ENCODE measurements at regions not wholly inside any gene's neighbourhood (a gene's known extent, or its start where the extent isn't known, plus 50 kb on each side); places are given as distances from the start of the nearest gene placed in this dataset.
A peak's percentile ranks its signal among the peaks of the same experiment; 100 is the strongest.

- Mint-ChIP-seq H3K36me3 (ENCODE audit: insufficient read depth, unreplicated experiment) (no peaks in the 10 kb centered on the region), H3K9me3 (ENCODE audit: unreplicated experiment) (no peaks in the 10 kb centered on the region), H3K27ac (ENCODE audit: low read depth, unreplicated experiment) (peak overlapping the region; percentile 59), H3K27me3 (ENCODE audit: insufficient read depth, unreplicated experiment) (no peaks in the 10 kb centered on the region), H3K4me1 (ENCODE audit: insufficient read depth, unreplicated experiment) (peaks cover 18% of the 10 kb centered on the region), H3K4me3 (ENCODE audit: unreplicated experiment) (no peak overlapping the region)
- BruUV-seq (replicated peaks): no TSS peak
- peak; percentile 87 for DNase-seq (ENCODE audit: unreplicated experiment)
- ChIA-PET POLR2A (interaction anchor here (0.6 kb wide), 1 partner anchor 298 kb away, joined by 3 read pairs; no protein-coding TSS in a partner anchor), CTCF (interaction anchor here (0.6 to 1.2 kb wide), 4 partner anchors 37 to 413 kb away, joined by 3 read pairs; no protein-coding TSS in a partner anchor)
- no peak for TF ChIP-seq CTCF (IDR thresholded peaks at IDR 0.05; ENCODE audit: unreplicated experiment)
- intact Hi-C loops (cut with micrococcal nuclease): loop anchor here (5.0 kb wide), 1 partner anchor 218 kb away; no protein-coding TSS in a partner anchor
Measured at GRCh38 chr16:55039511-55039910, 108.8 kb downstream of the IRX5 start.

- peak overlapping the region; percentile 59 for H3K27ac Mint-ChIP-seq (ENCODE audit: low read depth, unreplicated experiment)
- no peak for TF ChIP-seq CTCF (IDR thresholded peaks at IDR 0.05; ENCODE audit: unreplicated experiment)
- BruUV-seq (replicated peaks): no TSS peak
- H3K36me3 Mint-ChIP-seq (ENCODE audit: insufficient read depth, unreplicated experiment): no peaks in the 10 kb centered on the region
- peaks cover 18% of the 10 kb centered on the region for H3K4me1 Mint-ChIP-seq (ENCODE audit: insufficient read depth, unreplicated experiment)
- no peaks in the 10 kb centered on the region for H3K27me3 Mint-ChIP-seq (ENCODE audit: insufficient read depth, unreplicated experiment)
- no peak for DNase-seq (ENCODE audit: unreplicated experiment)
- H3K4me3 Mint-ChIP-seq (ENCODE audit: unreplicated experiment): no peak overlapping the region
- CTCF ChIA-PET: interaction anchor here (0.6 to 1.2 kb wide), 5 partner anchors 38 to 413 kb away, joined by 3 read pairs; no protein-coding TSS in a partner anchor
- H3K9me3 Mint-ChIP-seq (ENCODE audit: unreplicated experiment): no peaks in the 10 kb centered on the region
- intact Hi-C loops (cut with micrococcal nuclease): loop anchor here (5.0 kb wide), 1 partner anchor 217 kb away; no protein-coding TSS in a partner anchor
- POLR2A ChIA-PET: no interaction called here
Measured at GRCh38 chr16:55039931-55040330, 109.3 kb downstream of the IRX5 start.

GRCh38 chr16:55040366-55041086 is 109.9 kb downstream of the IRX5 start:
- no TSS peak for BruUV-seq (replicated peaks)
- H3K27me3 Mint-ChIP-seq (ENCODE audit: insufficient read depth, unreplicated experiment): no peaks in the 10 kb centered on the region
- no peaks in the 10 kb centered on the region for H3K9me3 Mint-ChIP-seq (ENCODE audit: unreplicated experiment)
- H3K4me3 Mint-ChIP-seq (ENCODE audit: unreplicated experiment): no peak overlapping the region
- H3K27ac Mint-ChIP-seq (ENCODE audit: low read depth, unreplicated experiment): no peak overlapping the region
- no peak for TF ChIP-seq CTCF (IDR thresholded peaks at IDR 0.05; ENCODE audit: unreplicated experiment)
- ChIA-PET CTCF (interaction anchor here (0.6 to 1.4 kb wide), 3 partner anchors 174 to 424 kb away, joined by 3 read pairs; no protein-coding TSS in a partner anchor), POLR2A (no interaction called here)
- intact Hi-C loops (cut with micrococcal nuclease): no loop called here
- no peaks in the 10 kb centered on the region for H3K36me3 Mint-ChIP-seq (ENCODE audit: insufficient read depth, unreplicated experiment)
- H3K4me1 Mint-ChIP-seq (ENCODE audit: insufficient read depth, unreplicated experiment): peaks cover 18% of the 10 kb centered on the region
- no peak for DNase-seq (ENCODE audit: unreplicated experiment)

GRCh38 chr16:55041540-55042234 is 111.0 kb downstream of the IRX5 start:
- H3K9me3 Mint-ChIP-seq (ENCODE audit: unreplicated experiment): no peaks in the 10 kb centered on the region
- no TSS peak for BruUV-seq (replicated peaks)
- no peak overlapping the region for H3K27ac Mint-ChIP-seq (ENCODE audit: low read depth, unreplicated experiment)
- no peak overlapping the region for H3K4me3 Mint-ChIP-seq (ENCODE audit: unreplicated experiment)
- no peaks in the 10 kb centered on the region for H3K27me3 Mint-ChIP-seq (ENCODE audit: insufficient read depth, unreplicated experiment)
- TF ChIP-seq CTCF (IDR thresholded peaks at IDR 0.05; ENCODE audit: unreplicated experiment): no peak
- H3K36me3 Mint-ChIP-seq (ENCODE audit: insufficient read depth, unreplicated experiment): no peaks in the 10 kb centered on the region
- peaks cover 12% of the 10 kb centered on the region for H3K4me1 Mint-ChIP-seq (ENCODE audit: insufficient read depth, unreplicated experiment)
- POLR2A ChIA-PET: interaction anchor here (1.2 kb wide), 1 partner anchor 103 kb away, joined by 3 read pairs; no protein-coding TSS in a partner anchor
- CTCF ChIA-PET: interaction anchor here (0.8 to 1.4 kb wide), 3 partner anchors 9 to 423 kb away, joined by 3 read pairs; no protein-coding TSS in a partner anchor
- intact Hi-C loops (cut with micrococcal nuclease): no loop called here
- DNase-seq (ENCODE audit: unreplicated experiment): no peak
